ENCODE measurements at regions not wholly inside any gene's neighbourhood (a gene's known extent, or its start where the extent isn't known, plus 50 kb on each side); places are given as distances from the start of the nearest gene placed in this dataset.

DNA sequence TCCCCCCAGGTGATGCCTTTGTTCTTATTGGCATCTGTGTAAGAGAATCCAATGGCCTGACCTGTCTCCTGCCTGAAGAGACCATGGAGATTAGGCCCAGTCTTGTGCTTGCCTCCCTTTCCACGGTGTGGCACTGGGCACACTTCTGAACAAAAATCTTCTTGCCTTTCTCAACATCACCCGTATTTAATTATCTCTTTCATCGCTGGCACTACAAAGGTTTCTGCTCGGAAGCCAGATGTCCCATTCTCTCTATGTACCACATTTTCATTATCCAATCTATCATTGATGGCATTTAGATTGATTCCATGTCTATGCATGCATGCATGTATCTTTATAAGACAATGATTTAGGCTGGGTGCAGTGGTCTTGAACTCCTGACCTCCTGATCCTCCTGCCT, 74.3 kb downstream of the SLC25A15 start:
- H3K4me3 ChIP-seq (ENCODE audit: low read length): no peak overlapping the region
- no peaks in the 10 kb centered on the region for H3K27me3 ChIP-seq (ENCODE audit: control insufficient read depth, low read length)
- no peaks in the 10 kb centered on the region for H3K36me3 ChIP-seq (ENCODE audit: control insufficient read depth, low read length)
- H3K27ac ChIP-seq (ENCODE audit: low read depth, low read length): no peak overlapping the region
- H3F3A ChIP-seq (ENCODE audit: control insufficient read depth, insufficient read depth): no peaks in the 10 kb centered on the region
- no peaks in the 10 kb centered on the region for H3K9me2 ChIP-seq (replicated peaks; ENCODE audit: control insufficient read depth, low read length)
- no peaks in the 10 kb centered on the region for H3K79me2 ChIP-seq (ENCODE audit: control insufficient read depth, low read length)
- no peaks in the 10 kb centered on the region for H4K20me1 ChIP-seq (ENCODE audit: control insufficient read depth, insufficient read depth, low read depth, low read length)
- TF ChIP-seq, protein P1, sequence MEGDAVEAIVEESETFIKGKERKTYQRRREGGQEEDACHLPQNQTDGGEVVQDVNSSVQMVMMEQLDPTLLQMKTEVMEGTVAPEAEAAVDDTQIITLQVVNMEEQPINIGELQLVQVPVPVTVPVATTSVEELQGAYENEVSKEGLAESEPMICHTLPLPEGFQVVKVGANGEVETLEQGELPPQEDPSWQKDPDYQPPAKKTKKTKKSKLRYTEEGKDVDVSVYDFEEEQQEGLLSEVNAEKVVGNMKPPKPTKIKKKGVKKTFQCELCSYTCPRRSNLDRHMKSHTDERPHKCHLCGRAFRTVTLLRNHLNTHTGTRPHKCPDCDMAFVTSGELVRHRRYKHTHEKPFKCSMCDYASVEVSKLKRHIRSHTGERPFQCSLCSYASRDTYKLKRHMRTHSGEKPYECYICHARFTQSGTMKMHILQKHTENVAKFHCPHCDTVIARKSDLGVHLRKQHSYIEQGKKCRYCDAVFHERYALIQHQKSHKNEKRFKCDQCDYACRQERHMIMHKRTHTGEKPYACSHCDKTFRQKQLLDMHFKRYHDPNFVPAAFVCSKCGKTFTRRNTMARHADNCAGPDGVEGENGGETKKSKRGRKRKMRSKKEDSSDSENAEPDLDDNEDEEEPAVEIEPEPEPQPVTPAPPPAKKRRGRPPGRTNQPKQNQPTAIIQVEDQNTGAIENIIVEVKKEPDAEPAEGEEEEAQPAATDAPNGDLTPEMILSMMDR (IDR thresholded peaks at IDR 0.05; ENCODE audit: low read depth, low read length, poor library complexity, severe bottlenecking): no peak
- no peak for TF ChIP-seq EZH2phosphoT487 (IDR thresholded peaks at IDR 0.05; ENCODE audit: borderline replicate concordance, low read length)
- no peak overlapping the region for H3K4me2 ChIP-seq (ENCODE audit: low read length)
- H3K9me3 ChIP-seq (ENCODE audit: control insufficient read depth, insufficient read depth, low read length): no peaks in the 10 kb centered on the region
- H3K4me1 ChIP-seq (ENCODE audit: control insufficient read depth, low read length): no peaks in the 10 kb centered on the region

DNA sequence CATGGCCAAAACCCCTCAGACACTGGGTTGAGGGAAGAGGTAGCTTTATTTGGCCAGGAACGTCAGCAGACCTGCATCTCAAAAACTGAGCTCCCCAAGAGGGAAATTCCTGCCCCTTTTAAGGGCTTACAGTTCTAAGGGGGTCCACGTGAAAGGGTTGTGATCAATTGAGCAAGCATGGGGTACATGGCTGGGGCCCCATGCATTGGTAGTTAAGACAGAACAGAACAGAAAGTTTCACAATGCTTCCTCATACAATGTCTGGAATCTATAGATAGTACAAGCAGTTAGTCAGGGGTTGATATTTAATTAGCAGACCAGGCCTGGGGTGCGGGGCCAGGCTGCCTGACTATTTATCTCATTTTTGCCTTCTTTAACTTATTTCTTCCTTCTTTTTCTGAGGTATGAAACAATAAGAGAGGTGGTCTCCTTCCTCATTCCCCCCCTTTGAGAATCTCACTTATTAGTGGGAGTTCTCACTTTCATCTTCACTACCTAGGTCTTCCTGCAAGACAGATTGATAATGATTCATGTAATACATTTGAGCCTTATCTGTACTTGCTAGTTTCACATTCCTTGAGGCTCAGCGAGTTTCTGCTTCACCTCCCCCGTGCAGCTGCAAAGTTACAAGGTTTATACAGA, 84.8 kb downstream of the SLC25A15 start:
- Histone ChIP-seq H3K79me2 (ENCODE audit: control insufficient read depth, low read length) (no peaks in the 10 kb centered on the region), H3K4me3 (ENCODE audit: low read length) (no peak overlapping the region), H4K20me1 (ENCODE audit: control insufficient read depth, insufficient read depth, low read depth, low read length) (no peaks in the 10 kb centered on the region), H3K9me2 (replicated peaks; ENCODE audit: control insufficient read depth, low read length) (no peaks in the 10 kb centered on the region), H3K27me3 (ENCODE audit: control insufficient read depth, low read length) (no peaks in the 10 kb centered on the region), H3K27ac (ENCODE audit: low read depth, low read length) (no peak overlapping the region), H3K4me2 (ENCODE audit: low read length) (no peak overlapping the region), H3F3A (ENCODE audit: control insufficient read depth, insufficient read depth) (no peaks in the 10 kb centered on the region), H3K4me1 (ENCODE audit: control insufficient read depth, low read length) (no peaks in the 10 kb centered on the region), H3K9me3 (ENCODE audit: control insufficient read depth, insufficient read depth, low read length) (peaks cover 42% of the 10 kb centered on the region), H3K36me3 (ENCODE audit: control insufficient read depth, low read length) (peaks cover 10% of the 10 kb centered on the region)
- TF ChIP-seq EZH2phosphoT487 (IDR thresholded peaks at IDR 0.05; ENCODE audit: borderline replicate concordance, low read length): no peak
- TF ChIP-seq, protein P1 (IDR thresholded peaks at IDR 0.05; ENCODE audit: low read depth, low read length, poor library complexity, severe bottlenecking): no peak

DNA sequence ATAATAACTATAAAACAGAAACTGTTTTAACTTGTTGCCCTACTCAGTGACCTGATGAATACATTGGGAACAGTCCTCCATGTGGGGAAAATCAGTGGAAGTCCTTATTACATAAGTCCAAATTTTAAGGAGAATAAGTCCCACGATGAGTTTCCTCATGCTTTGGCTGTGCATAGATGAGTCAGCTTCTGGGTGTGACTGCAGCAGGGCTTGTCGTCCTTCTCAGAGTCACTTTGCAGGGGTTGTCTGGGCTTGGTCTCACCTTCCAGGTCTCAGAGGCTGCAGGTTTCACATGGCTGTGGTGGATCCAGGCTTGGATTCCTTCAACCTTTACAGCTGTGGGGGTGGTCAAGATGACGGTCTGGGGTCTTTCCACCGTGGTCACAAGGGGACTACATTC, 85.6 kb downstream of the SLC25A15 start:
- Histone ChIP-seq H3K4me2 (ENCODE audit: low read length) (no peak overlapping the region), H4K20me1 (ENCODE audit: control insufficient read depth, insufficient read depth, low read depth, low read length) (no peaks in the 10 kb centered on the region), H3K79me2 (ENCODE audit: control insufficient read depth, low read length) (no peaks in the 10 kb centered on the region), H3K4me3 (ENCODE audit: low read length) (no peak overlapping the region), H3K4me1 (ENCODE audit: control insufficient read depth, low read length) (no peaks in the 10 kb centered on the region), H3K36me3 (ENCODE audit: control insufficient read depth, low read length) (peaks cover 10% of the 10 kb centered on the region), H3K9me3 (ENCODE audit: control insufficient read depth, insufficient read depth, low read length) (peaks cover 47% of the 10 kb centered on the region), H3F3A (ENCODE audit: control insufficient read depth, insufficient read depth) (no peaks in the 10 kb centered on the region), H3K27ac (ENCODE audit: low read depth, low read length) (no peak overlapping the region), H3K27me3 (ENCODE audit: control insufficient read depth, low read length) (no peaks in the 10 kb centered on the region), H3K9me2 (replicated peaks; ENCODE audit: control insufficient read depth, low read length) (no peaks in the 10 kb centered on the region)
- TF ChIP-seq, protein P1 (IDR thresholded peaks at IDR 0.05; ENCODE audit: low read depth, low read length, poor library complexity, severe bottlenecking): no peak
- no peak for TF ChIP-seq EZH2phosphoT487 (IDR thresholded peaks at IDR 0.05; ENCODE audit: borderline replicate concordance, low read length)
